ENCODE measurements at regions not wholly inside any gene's neighbourhood (a gene's known extent, or its start where the extent isn't known, plus 50 kb on each side); places are given as distances from the start of the nearest gene placed in this dataset.

DNA sequence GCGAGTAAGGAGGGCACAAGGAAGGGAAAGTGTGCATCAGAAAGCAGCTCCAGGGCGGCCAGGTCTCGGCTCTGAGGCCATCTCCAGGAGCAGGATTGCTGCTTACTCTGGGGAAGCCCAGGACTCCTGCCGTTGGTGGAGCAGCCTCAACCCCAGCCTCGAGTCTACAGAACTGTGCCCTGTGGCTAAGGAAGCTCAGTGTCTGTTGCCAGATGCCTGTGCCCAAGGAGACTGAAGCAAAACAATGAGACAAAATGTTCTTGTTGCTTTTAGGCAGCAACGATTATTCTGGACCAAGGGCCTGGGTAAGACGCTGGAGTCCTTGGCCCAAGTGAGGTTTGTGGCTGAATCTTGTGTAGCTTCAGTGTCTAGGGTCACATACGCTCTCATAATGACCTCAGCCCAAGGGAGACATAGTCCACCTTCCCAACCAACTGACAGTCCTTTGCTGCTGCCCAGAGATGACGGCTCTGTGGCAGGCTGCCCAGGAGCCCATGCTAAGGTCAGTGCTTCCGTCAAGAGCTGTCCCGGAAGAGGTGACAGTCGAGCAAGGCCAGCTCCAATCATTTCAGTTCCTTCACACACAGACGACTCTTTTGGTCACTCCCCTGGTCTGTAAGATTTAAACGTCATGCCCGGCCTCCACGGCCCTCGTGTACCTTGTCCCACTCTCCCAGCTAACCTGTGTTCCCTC is 223.8 kb downstream of the TTC32 start:
- DNase-seq (ENCODE audit: low read depth), result no peak

DNA sequence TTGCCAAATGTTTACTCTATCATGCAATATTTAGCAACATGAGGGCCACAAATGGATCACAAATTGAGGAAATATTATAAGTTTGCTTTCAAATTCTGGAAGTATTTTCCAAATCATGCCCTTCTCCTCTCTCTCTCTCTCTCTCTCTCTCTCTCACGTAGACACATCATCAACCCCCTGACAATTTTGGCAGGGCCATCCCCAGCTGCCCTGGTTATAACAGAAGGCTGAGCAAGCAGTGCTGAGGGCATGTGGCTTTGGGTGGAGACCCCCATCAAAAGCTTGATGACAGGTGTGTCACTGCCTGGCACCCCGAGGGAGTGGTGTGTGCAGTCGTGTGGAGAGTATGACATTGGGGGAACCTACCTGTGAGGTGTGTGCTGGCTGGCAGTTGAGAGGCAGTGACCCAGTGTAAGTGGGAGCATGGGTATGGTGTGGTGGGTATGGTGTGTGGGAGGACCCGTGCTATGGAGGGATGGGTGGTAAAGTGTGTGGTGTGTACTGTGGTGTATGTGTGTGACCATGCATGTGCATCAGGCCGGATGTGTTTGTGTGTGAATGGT is 224.5 kb downstream of the TTC32 start:
- DNase-seq (ENCODE audit: low read depth), result no peak

DNA sequence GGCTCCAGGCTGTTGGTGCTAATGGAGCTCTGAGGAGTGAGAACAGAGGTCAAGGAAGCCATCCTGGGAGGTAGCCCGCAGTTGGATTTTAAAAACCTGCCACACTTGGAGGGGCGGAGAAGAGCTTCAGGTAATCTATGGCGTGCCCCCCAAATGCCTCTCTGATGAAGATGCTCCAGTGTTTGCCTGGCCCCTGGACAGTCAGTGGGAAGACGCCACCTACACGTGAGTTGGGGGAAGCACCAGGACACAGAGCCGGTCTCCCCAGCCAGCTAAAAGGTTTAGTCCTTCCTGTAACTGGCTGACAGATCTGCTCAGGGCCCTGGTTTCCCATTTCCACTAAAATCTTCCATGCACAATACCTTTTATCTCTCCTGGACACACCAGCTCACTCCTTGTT is 225.0 kb downstream of the TTC32 start:
- DNase-seq (ENCODE audit: low read depth), result no peak

DNA sequence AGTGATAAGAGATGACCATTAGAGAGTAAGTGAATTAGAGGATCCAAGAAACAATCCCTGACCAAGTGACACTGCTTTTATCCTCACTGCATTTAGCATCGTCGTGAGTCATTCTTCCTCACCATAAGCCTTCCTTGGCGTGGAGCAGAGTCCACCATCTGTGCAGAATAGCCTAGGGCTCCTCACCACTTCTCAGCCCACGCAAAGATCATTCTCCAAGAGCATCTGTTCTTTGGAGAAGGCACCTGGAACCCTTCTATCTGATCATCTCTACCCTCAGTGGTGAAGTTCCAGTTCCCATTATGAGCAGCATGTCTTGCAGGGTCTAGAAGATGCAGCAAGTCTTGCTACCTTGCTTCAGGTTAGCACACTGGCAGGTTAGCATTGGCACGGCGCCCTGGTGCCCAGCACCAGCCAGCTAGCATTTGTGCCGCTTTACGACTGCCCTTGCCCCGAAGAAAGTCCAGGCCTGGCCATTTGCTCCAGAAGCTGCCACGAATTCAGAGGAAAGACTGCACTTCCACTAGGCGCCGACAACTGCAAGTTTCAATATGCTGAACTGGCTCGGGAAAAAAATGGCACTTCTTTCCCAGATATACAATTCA is 225.8 kb downstream of the TTC32 start:
- peak; percentile 87 for DNase-seq (ENCODE audit: low read depth)

DNA sequence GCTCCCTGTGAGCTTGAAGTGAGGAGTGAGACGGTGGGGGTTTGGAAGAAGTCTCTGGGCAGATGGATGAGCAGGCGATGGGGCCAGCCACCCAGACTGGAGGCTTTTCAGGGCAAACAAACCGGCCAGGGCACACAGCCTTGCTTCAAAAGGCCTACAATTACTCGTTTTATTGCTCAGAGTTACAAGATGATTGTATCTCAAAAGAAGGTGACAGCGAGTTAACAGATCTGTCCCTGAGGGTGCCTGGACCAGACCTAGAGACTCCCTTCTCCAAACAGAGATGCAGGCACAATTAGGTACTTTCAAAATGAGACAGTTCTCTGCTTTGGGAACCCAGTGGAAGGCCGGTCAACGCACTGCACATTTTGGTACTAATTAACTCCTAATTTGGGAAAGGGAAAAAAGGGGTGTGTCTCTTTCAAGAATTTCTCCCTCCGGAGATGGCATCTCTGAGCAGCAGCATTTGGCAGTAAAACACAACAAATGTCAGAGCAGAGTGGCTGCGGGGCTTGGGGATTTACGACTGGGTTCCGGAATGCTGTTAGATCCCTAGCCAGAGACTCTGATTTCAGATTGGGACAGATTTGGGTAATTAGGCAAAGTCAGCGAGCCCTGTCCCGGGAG is 226.7 kb downstream of the TTC32 start:
- peak; percentile 85 for DNase-seq (ENCODE audit: low read depth)

DNA sequence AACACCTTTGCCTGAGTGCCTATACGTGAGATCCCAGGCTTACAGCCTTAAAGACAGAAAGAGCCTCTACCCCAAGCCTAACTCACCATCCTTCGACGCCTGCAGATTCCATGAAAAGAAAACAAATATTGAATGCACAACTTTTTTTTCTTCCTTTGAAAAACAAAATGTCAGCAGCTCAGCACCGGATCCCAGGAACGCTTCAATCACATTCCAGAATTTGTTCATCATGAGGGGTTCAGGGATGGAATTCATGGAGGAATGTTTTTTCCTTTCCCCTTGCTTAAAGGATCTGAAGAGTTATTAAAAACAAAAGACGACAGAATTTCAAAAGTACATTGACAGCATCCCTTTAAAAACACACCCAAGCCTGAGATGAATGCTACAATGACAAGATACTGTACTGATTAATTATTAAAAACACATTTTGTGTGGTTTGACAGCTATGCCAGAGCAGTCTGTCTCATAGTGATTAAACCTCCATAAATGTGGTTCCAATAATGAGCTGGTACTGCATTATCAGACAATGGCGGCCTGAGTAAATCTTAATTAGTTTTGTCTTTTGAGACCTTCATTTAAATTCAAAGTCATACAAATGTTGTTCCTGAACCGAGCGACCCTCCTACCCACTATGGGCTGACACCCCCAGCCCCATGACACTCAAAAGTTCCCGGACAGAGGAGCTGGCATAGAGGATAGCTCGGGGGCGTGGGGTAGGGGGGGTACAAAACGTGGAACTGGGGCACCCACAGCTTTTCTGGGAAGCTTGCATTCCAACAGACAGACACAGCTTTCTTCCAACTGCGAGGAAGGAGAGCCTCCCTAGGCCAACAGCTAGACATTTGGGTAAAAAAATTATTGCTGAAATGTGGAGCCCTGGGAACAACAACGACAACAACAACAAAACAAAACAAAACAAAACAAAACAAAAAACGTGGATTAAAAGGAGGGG is 227.5 kb downstream of the TTC32 start:
- peak; percentile 68 for DNase-seq (ENCODE audit: low read depth)

DNA sequence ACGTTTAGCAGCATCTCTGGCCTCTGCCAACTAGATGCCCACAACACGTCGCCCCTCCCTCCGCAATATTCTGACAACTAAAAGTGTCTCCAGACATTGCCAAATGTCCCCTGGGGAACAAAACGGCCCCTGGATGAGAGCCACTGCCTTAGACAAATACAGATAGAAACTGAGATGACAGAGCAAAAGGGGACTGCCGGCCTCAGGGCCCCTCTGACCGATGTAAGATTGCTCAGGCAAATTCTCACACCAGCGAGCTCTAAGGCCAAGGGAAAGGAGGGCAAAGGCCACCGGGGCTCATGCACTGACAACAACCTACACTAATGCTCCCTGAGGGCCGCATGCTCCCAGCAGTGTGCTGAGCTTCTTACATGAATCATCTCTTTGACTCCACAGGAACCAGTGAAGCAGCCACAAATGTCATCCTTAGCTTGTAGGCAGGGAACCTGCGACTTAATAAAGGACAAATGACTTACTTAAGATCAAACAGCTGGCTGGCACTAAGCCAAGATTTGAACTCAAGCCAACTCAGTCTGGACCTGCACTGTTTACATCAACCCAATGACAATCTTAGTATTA is 228.5 kb downstream of the TTC32 start:
- peak; percentile 74 for DNase-seq (ENCODE audit: low read depth)

DNA sequence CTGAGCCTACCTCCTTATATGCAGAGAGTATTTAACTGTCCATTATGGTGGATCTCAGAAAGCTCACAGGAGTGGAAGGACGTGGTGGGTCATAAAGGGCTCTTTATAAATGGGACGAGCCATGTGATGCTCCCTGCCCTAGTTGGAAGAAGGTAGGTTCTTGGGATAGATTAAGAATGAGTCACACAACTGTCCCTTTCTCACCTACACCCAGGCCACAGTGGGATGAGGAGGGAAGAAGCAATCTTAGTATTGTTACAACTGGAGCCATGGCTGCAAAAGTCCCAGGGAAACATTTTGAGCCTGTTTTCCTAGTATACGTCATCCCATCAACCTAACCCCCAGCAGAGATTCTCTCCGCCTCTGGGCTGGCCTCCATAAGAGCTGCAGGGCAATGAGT is 229.9 kb downstream of the TTC32 start:
- no peak for DNase-seq (ENCODE audit: low read depth)

DNA sequence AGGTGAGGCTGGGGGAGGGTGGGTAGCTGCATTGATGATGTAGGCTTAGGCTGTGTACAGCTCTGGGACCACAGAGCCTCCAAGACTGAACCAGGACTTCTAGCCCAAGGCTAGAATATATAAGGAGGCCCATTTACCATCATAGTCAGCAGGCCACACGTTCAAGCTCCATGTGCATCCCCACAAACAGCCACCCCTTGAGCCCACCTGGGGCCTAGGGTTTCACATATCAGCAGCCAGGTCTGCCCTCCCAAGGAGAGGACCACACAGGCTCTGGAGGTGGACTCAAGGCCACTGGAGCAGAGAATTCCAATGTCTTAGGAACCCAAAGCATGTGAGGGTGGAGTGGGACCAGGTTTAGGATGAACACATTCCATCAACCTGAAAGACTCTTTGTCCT is 230.5 kb downstream of the TTC32 start:
- no peak for DNase-seq (ENCODE audit: low read depth)

DNA sequence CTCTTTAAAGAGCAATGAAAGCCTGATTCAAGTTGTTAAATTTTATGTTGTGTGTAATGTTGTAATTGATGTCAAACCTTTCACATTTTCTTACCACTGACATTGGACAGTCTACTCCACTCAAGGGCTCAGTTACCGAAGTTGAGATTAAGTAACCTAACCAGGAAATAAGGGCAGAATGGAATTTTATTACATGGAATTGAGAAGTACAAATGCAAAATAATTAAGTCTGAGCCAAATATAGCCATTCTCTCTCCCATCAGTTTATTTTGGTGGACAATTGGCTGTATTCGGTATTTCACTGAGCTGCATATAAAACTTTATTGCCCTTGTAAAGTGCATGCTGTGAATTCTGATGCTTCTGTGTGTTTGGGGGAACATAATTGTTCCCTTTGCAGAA is 231.5 kb downstream of the TTC32 start:
- peak; percentile 68 for DNase-seq (ENCODE audit: low read depth)

DNA sequence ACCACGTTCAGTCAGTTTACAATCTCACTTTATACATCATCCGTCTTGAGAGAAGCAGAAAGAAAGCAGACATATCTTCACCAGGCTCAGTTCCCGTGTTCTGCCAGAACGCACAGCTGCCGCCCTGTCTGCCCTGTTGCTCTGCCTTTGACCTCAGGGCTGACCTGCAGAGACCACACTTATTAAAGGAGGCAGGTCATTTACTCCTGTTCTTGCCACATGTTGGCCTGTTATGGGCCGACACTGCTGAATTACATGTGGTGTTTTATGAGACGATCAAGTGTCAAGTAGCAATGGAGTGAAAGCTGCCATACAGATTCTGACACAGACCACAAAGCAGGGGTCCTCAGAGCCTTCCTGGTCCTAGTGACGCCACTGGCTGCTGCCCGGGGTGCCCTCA is 232.2 kb downstream of the TTC32 start:
- no peak for DNase-seq (ENCODE audit: low read depth)

DNA sequence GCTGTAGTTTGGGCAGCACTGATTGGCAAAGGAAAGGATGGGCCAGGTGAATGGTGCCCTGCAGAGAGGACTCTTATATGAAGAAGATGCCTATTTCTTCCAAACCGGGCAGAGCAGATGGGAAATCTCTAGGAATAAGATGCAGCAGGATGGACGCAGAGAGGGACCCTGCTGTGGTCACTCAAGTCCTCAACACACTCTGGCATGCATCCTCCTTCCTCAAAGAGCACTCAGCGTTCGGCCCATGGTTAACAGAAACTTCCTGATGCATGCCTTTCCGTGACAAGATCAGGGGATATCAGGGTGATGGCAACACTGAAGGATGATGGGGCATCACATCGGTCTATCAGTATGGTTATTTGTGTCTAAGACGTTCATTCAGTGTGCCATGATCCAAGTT is 232.7 kb downstream of the TTC32 start:
- DNase-seq (ENCODE audit: low read depth), result no peak

DNA sequence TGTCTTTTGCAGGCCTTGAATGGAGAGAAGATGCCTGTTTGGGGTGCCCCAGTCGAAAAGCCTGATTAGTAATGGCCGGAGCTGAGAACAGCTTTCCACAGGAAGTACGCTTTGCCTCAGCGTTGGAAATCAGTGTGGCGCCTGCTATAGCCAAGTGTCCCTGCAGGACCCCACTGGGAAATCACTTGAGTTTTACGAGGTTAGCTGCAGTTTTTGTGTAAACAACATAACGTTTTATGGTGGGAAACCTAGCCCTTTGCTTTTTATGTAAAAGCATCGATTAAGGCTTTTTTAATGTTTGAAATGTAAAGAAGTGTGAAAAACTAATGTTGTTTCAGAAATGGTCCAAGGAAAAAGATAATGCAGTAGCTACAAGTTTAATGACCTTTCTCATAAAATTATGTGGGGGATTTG is 234.2 kb downstream of the TTC32 start:
- no peak for DNase-seq (ENCODE audit: low read depth)

DNA sequence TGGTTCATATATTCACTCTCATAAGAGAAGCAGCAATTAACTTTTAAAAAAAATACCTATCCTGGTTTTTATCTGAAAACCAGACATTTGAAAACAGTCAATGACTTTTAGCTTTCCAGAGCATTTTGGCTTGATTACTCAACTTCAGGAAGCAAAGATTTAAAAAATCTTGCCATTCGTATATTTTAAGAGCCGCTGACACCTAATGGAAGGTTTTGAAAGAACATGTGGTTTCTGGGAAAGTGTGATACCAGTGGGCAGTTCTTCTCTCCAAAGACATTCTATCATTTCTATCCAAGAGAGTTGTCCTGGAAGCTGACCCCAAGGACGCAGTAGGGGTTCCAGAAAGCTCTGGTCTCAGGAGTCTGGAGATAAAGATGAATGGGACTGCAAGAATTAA is 234.7 kb downstream of the TTC32 start:
- peak; percentile 56 for DNase-seq (ENCODE audit: low read depth)

DNA sequence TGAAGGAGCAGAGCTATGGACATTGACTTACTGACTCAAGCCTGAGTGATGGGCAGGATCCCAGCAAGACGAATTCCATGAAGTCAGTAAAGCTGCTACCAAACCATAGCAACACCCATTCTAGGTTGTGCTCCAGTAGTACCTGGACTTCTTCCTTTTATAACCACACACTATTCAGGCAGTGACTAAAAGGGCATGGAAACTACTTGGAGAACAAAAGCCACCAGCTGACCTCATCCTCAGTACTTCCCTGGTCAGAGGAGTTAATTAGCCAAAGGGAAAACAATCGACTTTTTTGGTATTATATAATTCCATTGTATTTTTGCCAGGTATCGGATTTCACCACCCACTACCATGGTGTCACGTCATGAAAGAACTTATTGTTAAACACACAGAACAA is 237.1 kb downstream of the TTC32 start:
- DNase-seq (ENCODE audit: low read depth), result no peak

DNA sequence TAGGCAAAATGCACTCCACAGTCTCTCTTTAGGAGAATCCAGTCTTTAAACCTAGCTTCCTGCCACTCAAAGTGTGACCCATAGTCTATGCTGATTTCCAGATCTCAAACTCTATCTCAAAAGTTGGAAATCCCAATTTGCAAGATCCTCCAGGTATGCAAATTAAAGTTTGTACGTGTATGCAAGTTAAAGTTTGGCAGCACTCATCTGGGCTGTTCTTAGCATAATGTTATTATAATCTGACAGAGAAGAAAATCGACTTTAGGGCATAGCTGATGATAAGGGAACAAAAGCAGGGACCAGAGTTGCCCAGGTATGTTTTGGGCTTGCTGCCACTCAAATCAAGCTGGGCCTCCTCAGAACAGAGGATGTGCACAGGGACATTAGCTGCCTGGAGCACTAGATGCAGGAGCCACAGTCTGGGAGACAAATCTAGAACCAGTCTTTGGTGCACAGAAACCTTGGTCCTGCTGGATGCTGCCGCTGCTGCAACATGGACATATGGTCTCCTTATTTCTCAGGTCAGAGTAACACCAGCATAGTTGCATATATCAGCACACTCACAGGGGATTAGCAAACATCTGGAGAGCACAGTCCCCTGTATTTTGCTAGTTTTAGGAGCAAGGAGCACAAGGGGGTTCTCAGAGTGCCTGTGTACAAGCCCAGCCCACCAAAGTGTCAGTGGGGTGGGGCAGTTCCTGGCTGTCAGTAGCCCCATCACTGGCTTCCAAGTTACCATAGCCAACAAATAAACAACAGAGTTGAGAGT is 242.6 kb downstream of the TTC32 start:
- DNase-seq (ENCODE audit: low read depth), result no peak

DNA sequence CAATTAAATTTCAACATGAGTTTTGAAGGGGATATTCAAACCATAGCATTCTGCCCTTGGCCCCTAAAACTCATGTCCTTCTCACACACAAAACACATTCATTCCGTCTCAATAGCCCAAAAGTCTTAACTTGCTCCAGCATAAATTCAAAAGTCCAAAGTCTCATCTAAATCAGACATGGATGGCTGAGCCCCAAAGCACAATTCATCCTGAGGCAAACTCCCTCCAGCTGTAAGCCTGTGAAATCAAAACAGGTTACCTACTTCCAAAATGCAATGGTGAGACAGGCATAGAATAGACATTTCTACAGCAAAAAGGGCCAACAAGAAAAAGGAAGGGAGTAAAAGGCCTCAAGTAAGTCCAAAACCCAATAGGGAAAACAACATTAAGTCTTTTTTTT is 245.8 kb downstream of the TTC32 start:
- no peak for DNase-seq (ENCODE audit: low read depth)

DNA sequence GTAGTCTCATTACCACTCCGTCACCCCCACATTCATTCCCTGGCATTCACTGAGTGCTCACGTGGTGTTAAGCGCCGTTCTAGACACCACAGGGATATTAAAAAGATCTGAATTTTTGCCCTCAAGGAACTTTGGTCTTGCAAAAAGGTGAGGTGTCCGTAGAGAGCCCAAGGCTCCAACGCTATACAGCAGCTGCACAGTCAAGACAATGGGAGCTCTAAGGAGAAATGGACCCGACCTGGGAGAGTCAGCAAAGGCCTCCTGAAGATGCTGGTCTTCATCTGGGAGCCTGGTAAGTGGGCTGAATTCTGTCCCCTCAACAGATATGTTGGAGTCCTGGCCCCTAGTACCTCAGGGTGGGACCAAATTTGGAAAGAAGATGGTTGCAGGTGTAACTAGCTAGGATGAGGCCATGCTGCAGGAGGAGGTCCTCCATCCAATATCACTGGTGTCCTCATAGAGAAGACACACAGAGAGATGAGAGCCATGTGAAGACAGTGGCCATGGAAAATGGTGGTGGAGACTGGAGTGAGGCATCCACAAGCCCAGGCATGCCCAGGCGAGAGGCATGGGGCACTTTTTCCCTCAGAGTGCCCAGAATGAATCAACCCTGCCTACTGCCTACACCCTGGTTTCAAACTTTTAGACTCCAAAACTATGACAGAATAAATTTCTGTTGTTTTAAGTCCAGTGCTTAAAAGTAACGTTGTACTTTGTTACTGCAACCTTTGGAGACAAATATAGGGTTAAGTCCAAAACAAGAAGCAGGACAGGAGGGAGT is 247.3 kb downstream of the TTC32 start:
- no peak for DNase-seq (ENCODE audit: low read depth)

DNA sequence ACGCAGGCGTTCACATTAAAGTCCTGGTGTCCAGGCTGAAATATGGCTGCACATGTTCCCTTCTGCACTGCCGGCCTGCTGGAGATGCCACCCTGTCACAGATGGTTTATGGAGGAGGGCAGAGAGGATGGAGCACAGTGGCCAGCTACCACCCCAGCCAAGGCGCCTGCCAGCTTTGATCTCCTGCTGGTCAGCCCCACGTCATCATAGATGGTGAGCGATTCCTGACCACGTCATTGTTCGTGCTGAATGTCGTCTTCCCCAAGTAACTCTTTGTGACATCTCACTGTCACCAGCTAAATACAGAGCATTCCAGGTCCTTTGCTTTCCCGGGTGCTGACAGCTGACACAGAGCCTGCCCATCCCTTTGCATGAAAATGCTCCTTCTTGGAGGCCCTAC is 248.3 kb downstream of the TTC32 start:
- DNase-seq (ENCODE audit: low read depth), result no peak

DNA sequence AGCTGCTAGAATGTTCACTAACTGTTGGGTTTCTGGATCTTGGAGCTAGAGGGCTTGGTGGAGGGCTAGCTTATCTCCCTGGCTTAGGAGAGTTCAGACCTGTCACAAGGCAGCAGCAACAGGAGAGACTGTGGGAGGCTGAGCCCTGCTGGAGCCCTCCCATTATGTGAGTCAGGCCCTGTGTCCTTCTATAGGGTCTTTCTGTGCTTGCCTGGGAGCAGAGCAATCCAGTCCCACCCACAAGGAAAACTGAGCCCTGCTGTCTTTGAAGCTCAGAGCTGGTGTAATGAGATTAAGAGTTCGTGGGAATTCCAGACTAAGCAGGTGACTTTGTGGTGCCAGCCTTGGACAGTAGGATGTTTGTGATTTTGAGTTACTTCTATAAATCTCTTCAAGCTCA is 249.0 kb downstream of the TTC32 start:
- no peak for DNase-seq (ENCODE audit: low read depth)

Data from EH (cell line).